VCaP (cell line): ENCODE measurements at regions not wholly inside any gene's neighbourhood (a gene's known extent, or its start where the extent isn't known, plus 50 kb on each side); places are given as distances from the start of the nearest gene placed in this dataset.

ENCODE experiments used
- H3K27ac ChIP-seq: fragments of 450-650 bp; 2 replicates; pipeline ENCODE4 v1.5.1; 2017
- CTCF ChIP-seq: fragments of 450-650 bp; conservative IDR thresholded peaks from 2 replicates; pipeline ENCODE4 v1.5.1; 2017; ENCODE audit warnings: mild to moderate bottlenecking, moderate library complexity

DNA sequence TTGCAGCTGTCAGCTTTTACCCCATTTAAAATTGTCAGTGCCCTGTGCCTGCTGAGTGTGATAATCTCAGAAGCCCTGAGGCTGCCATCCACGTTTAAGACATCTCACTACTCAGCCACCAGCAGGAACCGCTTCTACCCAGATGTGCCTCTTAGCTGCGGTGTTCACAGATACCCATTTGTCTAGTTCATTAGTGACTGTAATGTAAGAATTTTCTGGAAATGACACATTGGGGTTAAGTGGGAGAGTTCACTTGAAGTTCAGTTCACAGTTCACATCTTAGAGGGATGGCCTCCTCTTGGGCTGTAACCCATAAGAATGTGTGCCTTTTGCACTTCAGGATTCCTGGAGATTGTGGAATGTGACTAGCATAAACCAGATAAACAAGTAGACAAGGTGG lies 477.7 kb downstream of the BTBD3 start:
- no peak for TF ChIP-seq CTCF
- no peak overlapping the region for H3K27ac ChIP-seq

DNA sequence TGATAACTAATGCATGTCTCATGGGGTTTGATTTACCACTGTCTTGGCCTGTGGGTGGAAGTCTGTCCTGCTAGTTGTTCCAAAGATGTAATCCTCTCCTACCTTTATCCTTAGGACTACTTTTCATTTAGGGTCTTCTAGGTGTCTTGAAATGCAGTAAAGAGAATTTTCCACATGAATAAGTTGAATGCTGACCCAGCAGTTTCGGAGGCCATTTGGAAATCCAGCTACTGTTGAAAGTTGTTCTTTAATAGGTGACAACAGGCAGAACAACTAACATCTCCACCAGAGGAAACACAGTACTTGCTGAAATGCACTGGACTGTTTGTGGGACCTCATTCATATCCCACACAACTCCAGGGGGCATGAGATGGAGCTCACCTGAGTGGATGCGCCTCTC lies 478.1 kb downstream of the BTBD3 start:
- no peak overlapping the region for H3K27ac ChIP-seq
- no peak for TF ChIP-seq CTCF

DNA sequence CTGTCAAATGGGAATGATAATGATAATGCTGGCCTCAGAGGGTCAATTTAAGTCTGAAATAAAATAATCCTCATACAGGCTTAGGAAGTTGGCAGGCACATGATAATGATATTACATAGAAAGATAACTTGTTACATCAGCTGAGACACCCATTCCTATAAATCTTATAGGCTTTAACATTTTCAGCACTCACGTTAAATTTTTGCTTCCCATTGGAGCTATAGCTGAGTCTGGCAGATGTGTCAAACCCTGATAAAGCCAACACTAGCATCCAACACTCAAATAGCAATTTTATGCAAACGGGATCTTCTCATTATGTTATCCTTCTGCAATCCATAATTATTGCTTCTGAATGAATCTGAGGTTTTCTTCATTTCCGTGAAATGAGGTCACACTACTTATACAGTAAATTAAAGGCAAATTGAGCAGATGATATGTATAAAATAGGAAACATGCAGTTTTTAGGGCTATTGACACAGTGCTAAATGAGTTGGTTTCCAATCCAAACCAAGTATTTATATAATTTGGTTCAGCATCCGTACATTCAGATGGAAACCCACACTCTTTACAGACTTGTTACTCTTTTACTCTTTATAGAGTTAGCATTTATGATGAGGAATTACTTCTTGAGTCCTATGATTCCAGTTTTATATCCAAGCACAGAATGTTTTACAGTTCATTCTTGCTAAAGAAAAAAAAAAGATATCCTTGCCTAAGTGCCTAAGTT lies 481.6 kb downstream of the BTBD3 start:
- no peak for TF ChIP-seq CTCF
- H3K27ac ChIP-seq, result no peak overlapping the region

DNA sequence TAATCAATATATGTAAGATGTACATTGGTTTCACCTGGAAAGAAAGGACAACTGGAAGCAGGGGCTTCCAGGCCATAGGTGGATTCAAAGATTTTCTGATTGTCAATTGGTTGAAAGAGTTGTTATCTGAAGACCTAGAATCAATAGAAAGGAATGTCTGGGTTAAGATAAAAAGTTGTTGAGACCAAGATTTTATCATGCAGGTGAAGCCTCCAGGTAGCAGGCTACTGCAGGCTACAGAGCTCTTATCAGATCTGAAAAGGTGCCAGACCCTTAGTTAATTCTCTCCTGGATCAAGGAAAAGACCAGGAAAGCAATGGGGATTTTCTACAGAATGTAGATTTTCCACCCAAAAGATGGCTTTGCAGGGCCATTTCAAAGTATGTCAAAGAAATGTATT lies 487.2 kb downstream of the BTBD3 start:
- no peak overlapping the region for H3K27ac ChIP-seq
- no peak for TF ChIP-seq CTCF

- TF ChIP-seq CTCF, result no peak
- H3K27ac ChIP-seq, result no peak overlapping the region
These were observed 489.3 kb downstream of the BTBD3 start for GRCh38 chr20:12406978-12407377.

GRCh38 chr20:12409501-12409900 lies 491.8 kb downstream of the BTBD3 start:
- no peak for TF ChIP-seq CTCF
- H3K27ac ChIP-seq, result no peak overlapping the region

- no peak for TF ChIP-seq CTCF
- H3K27ac ChIP-seq, result no peak overlapping the region
These were observed 493.1 kb downstream of the BTBD3 start for GRCh38 chr20:12410783-12411182.
